Fibroblast of mammary gland (primary cell): ENCODE measurements at regions not wholly inside any gene's neighbourhood (a gene's known extent, or its start where the extent isn't known, plus 50 kb on each side); places are given as distances from the start of the nearest gene placed in this dataset.

Source experiments
- DNase-seq: peaks from one replicate; pipeline ENCODE4 v3.0.0-alpha.2; 2010; ENCODE audit warnings: low read depth
- H3K4me3 ChIP-seq: 2 replicates; pipeline ENCODE4 v1.5.1; 2011; ENCODE audit warnings: low read depth, mild to moderate bottlenecking, low read length, moderate library complexity; ENCODE audit not compliant: control insufficient read depth
- CTCF ChIP-seq: conservative IDR thresholded peaks from 2 replicates; pipeline ENCODE4 v1.5.1; 2011; ENCODE audit warnings: low read depth, low read length, inconsistent platforms; ENCODE audit not compliant: control insufficient read depth, insufficient read depth

- H3K4me3 ChIP-seq, result no peak overlapping the region
- no peak for DNase-seq
- no peak for TF ChIP-seq CTCF
These were observed 349.2 kb downstream of the TLL1 start for GRCh38 chr4:166222271-166222670.

DNA sequence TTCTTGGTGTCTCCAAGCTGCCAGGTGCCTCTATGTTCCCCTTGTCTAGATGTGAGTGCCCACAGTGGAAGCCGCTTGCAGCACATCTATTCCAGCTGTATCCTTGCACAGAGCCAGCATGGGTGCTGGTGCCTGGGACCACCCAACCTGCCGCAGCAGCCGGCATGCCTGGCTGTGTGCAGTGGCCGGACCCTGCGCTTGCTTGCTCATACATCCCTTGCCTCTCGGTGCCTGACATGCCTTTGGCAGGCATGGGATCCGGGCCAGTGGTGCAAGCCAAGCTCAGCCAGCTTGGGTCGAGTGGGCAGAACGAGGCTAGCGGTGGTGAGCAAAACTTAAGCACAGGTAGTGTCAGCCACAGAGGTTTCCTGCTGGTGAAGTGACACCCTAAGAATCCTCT, 355.1 kb downstream of the TLL1 start:
- H3K4me3 ChIP-seq, result no peak overlapping the region
- TF ChIP-seq CTCF, result no peak
- DNase-seq, result no peak

DNA sequence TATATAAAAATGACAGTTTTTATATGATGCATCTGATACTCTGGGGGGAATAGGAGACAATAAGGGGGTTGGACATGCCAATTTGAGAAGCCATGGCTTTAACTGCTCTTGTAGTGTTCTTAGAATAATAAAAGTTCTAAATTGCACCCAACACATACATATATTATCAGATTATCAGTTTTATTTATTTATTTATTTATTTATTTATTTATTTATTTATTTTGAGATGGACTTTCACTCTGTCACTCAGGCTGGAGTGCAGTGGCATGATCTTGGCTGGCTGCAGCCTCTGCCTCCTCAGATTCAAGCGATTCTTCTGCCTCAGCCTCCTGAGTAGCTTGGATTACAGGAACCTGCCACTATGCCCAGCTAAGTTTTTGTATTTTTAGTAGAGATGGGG, 356.8 kb downstream of the TLL1 start:
- no peak for DNase-seq
- TF ChIP-seq CTCF, result no peak
- no peak overlapping the region for H3K4me3 ChIP-seq

- no peak overlapping the region for H3K4me3 ChIP-seq
- DNase-seq, result no peak
- TF ChIP-seq CTCF, result no peak
These were observed 357.8 kb downstream of the TLL1 start for GRCh38 chr4:166230841-166231240.

DNA sequence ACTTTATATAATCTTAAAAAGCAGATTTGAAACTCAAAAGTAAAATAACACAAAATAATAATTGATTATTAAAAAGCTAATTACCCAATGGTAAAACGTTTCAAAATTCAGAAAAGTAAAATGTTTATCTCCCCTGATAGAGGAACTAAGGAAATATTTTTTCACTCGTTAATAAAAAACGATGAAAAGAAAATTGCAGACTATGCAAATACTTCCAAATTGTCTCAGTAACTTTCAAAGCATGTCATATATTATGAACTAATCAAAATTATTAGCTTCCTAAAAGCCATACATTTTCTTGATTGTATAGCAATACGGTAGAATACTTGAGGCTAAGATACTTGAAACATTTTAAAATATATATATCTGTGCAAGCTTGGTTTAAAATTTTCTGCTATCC, 366.3 kb downstream of the TLL1 start:
- TF ChIP-seq CTCF, result no peak
- DNase-seq, result no peak
- H3K4me3 ChIP-seq, result no peak overlapping the region

- TF ChIP-seq CTCF, result peak; percentile 46
- DNase-seq, result peak; percentile 24
- H3K4me3 ChIP-seq, result no peak overlapping the region
These were observed 379.7 kb downstream of the TLL1 start for GRCh38 chr4:166252487-166253402.

DNA sequence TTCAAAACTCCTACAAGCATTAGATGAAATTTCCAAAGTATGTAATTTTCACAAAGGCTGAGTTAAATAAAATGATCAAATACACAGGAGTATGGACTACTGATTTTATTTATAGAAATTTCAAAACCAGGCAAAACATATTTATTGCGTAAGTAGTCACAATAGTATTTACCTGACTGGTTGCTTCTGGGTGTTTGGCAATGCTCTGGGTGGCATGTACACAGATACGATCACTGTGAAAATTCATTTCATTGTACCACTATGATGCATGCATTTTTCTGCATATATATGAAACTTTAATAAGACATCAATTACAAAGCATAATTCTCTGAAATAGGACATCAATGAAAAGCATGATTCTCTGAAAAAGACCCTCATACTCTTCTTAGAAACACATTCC, 384.2 kb downstream of the TLL1 start:
- no peak overlapping the region for H3K4me3 ChIP-seq
- no peak for DNase-seq
- no peak for TF ChIP-seq CTCF
